ENCODE measurements at regions not wholly inside any gene's neighbourhood (a gene's known extent, or its start where the extent isn't known, plus 50 kb on each side); places are given as distances from the start of the nearest gene placed in this dataset.

- TF ChIP-seq POLR2A (IDR thresholded peaks at IDR 0.05) (no peak), CTCF (IDR thresholded peaks at IDR 0.05) (no peak)
Measured at GRCh38 chr15:62933386-62933785, 109.2 kb upstream of the TPM1 start.
